ENCODE measurements at regions not wholly inside any gene's neighbourhood (a gene's known extent, or its start where the extent isn't known, plus 50 kb on each side); places are given as distances from the start of the nearest gene placed in this dataset.

DNA sequence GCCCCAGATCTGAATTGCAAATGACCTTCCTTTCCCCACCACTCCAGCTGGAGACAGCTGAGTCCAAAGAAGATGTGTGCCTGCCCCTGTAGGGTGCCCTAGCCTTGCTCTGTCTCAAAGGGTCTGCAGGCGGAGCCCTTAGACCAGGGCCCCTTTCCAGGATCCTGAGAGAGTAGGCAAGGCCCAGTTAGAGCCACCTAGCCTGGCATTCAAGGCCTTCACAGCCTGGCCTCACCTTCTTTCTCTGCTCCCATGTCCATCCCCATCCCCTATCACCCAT lies 66.6 kb upstream of the LHX1 start:
- no peaks in the 10 kb centered on the region for H3K36me3 Mint-ChIP-seq (ENCODE audit: low read depth)
- TF ChIP-seq, protein P1, sequence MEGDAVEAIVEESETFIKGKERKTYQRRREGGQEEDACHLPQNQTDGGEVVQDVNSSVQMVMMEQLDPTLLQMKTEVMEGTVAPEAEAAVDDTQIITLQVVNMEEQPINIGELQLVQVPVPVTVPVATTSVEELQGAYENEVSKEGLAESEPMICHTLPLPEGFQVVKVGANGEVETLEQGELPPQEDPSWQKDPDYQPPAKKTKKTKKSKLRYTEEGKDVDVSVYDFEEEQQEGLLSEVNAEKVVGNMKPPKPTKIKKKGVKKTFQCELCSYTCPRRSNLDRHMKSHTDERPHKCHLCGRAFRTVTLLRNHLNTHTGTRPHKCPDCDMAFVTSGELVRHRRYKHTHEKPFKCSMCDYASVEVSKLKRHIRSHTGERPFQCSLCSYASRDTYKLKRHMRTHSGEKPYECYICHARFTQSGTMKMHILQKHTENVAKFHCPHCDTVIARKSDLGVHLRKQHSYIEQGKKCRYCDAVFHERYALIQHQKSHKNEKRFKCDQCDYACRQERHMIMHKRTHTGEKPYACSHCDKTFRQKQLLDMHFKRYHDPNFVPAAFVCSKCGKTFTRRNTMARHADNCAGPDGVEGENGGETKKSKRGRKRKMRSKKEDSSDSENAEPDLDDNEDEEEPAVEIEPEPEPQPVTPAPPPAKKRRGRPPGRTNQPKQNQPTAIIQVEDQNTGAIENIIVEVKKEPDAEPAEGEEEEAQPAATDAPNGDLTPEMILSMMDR (IDR thresholded peaks at IDR 0.05): no peak
- no peak overlapping the region for H3K27ac Mint-ChIP-seq (ENCODE audit: unreplicated experiment)
- H3K4me1 Mint-ChIP-seq (ENCODE audit: low read depth): no peaks in the 10 kb centered on the region
- H3K4me3 Mint-ChIP-seq (ENCODE audit: unreplicated experiment): no peak overlapping the region
- H3K9me3 Mint-ChIP-seq (ENCODE audit: low read depth): no peaks in the 10 kb centered on the region
- H3K27me3 Mint-ChIP-seq (ENCODE audit: low read depth): peaks cover 5% of the 10 kb centered on the region
- no peak for DNase-seq (ENCODE audit: low spot score)

DNA sequence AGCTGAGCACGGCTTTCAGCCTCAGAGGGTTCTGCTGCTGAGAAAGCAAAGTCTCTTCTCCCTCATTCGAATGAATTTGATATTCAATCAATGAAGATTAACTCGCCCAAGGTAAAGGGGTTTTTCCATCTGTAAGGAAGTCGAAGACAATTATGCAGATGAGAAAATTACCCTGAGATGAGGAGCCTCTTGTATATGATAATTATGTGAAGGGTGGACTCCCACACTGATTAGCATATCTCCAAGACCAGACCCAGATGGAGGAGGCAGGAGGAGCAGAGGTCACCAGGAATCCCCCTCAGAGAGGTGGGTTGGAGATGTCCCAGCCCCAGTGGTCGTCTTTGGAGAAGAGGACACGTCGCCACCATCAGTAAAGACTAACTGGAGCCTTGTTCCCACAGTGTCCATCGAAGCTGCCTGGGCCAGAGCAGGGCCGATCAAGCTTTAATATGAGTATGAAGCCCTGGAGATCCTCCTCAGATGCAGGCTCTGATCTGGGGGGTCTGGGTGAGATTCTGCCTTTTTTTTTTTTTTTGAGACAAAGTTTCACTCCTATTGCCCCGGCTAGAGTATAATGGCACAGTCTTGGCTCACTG lies 61.5 kb upstream of the LHX1 start:
- Mint-ChIP-seq H3K4me1 (ENCODE audit: low read depth) (no peaks in the 10 kb centered on the region), H3K4me3 (ENCODE audit: unreplicated experiment) (no peak overlapping the region), H3K27ac (ENCODE audit: unreplicated experiment) (no peak overlapping the region), H3K9me3 (ENCODE audit: low read depth) (peaks cover under 1% of the 10 kb centered on the region), H3K36me3 (ENCODE audit: low read depth) (no peaks in the 10 kb centered on the region), H3K27me3 (ENCODE audit: low read depth) (peaks cover 10% of the 10 kb centered on the region)
- TF ChIP-seq, protein P1 (IDR thresholded peaks at IDR 0.05): no peak
- no peak for DNase-seq (ENCODE audit: low spot score)

DNA sequence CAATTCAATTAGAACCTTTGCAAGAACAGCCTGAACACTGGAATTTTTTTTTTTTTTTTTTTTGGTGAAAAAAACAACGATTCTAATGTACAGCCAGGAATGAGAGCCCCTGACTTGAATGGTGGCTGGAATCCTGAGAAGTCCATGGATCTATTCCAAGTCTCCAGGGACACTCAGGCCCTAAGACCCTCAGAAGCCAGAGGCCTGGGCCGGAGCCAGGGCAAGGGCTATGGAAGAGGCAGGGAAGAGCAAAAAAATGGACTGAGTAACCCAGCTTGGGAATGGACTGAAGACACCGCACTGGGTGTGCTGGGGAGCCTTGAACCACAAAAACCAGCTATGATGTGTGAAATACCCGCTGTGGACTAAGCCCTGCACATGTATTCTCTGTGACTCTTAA lies 60.3 kb upstream of the LHX1 start:
- Mint-ChIP-seq H3K4me3 (ENCODE audit: unreplicated experiment) (no peak overlapping the region), H3K9me3 (ENCODE audit: low read depth) (peaks cover 11% of the 10 kb centered on the region), H3K4me1 (ENCODE audit: low read depth) (no peaks in the 10 kb centered on the region), H3K27ac (ENCODE audit: unreplicated experiment) (no peak overlapping the region), H3K27me3 (ENCODE audit: low read depth) (peaks cover 16% of the 10 kb centered on the region), H3K36me3 (ENCODE audit: low read depth) (peaks cover 2% of the 10 kb centered on the region)
- TF ChIP-seq, protein P1 (IDR thresholded peaks at IDR 0.05): no peak
- no peak for DNase-seq (ENCODE audit: low spot score)

DNA sequence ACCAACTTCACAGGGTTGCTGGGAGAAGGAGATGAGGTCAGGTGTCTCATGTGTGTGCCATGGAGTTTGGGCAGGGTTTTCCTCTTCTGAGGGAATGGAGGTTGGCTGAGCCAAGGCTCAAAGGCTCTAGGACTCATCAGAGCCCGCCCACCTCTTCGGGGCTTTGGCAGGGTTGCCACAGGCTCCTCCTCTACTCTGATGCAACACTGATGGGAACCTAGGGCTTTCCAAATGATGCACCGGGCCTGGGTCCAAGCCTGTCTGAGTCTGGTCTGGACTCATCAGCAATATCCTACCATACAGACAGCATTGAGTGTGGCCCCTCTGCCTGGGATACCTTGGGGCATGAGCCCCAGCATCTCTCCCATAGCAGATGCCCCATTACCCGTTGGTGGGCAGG lies 59.5 kb upstream of the LHX1 start:
- H3K36me3 Mint-ChIP-seq (ENCODE audit: low read depth): peaks cover 8% of the 10 kb centered on the region
- H3K4me1 Mint-ChIP-seq (ENCODE audit: low read depth): no peaks in the 10 kb centered on the region
- peaks cover 23% of the 10 kb centered on the region for H3K27me3 Mint-ChIP-seq (ENCODE audit: low read depth)
- TF ChIP-seq, protein P1 (IDR thresholded peaks at IDR 0.05): no peak
- H3K9me3 Mint-ChIP-seq (ENCODE audit: low read depth): peaks cover 16% of the 10 kb centered on the region
- H3K27ac Mint-ChIP-seq (ENCODE audit: unreplicated experiment): no peak overlapping the region
- no peak overlapping the region for H3K4me3 Mint-ChIP-seq (ENCODE audit: unreplicated experiment)
- DNase-seq (ENCODE audit: low spot score): no peak

DNA sequence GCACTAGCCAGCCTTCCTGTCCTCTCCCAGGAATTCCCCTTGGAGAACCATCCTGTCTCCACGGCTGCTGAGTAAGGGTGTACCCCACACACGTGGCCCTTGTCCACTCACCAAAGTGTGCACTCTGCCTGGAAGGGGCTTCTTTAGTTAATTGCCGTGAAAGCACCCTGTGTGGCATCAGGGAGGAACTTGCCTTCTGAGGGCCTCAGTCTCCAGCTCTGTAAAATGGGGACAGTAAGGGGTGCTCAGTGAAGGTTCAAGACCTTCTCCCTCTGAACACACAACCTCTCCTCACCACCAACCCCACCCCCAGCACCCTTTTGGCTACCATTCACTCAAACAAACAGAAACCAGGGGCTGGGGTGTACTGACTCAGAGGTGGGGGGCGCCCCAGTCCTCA lies 59.1 kb upstream of the LHX1 start:
- Mint-ChIP-seq H3K9me3 (ENCODE audit: low read depth) (peaks cover 16% of the 10 kb centered on the region), H3K27me3 (ENCODE audit: low read depth) (peaks cover 23% of the 10 kb centered on the region), H3K27ac (ENCODE audit: unreplicated experiment) (no peak overlapping the region), H3K36me3 (ENCODE audit: low read depth) (peaks cover 8% of the 10 kb centered on the region), H3K4me1 (ENCODE audit: low read depth) (no peaks in the 10 kb centered on the region), H3K4me3 (ENCODE audit: unreplicated experiment) (no peak overlapping the region)
- TF ChIP-seq, protein P1 (IDR thresholded peaks at IDR 0.05): no peak
- DNase-seq (ENCODE audit: low spot score): no peak
